H1 (cell line): ENCODE measurements at regions not wholly inside any gene's neighbourhood (a gene's known extent, or its start where the extent isn't known, plus 50 kb on each side); places are given as distances from the start of the nearest gene placed in this dataset.

Source experiments
- CTCF ChIA-PET: fragments of 300-600 bp; sonication (Branson Sonifier 250); formaldehyde crosslinking; loops from one replicate; lab custom pipeline; 2021; ENCODE audit not compliant: partially characterized antibody; lab: Charles Lee
- POLR2A ChIA-PET: fragments of 300-600 bp; sonication (Branson Sonifier 250); formaldehyde crosslinking; loops from one replicate; lab custom pipeline; 2021; ENCODE audit warnings: inconsistent platforms; ENCODE audit not compliant: partially characterized antibody; lab: Charles Lee
- DNase-seq, 2 experiments: peaks; one replicate each; pipeline versions ENCODE4 v3.0.0 to v3.0.0-alpha.2; 2010 to 2022; ENCODE audit warnings: low spot score in 2 of 2, low read depth in 1 of 2, mixed read lengths in 1 of 2
- FAIRE-seq: peaks from 2 replicates; lab custom pipeline; 2011; peaks lifted over from hg19 to GRCh38; lab: Jason Lieb, UNC
- H2AFZ ChIP-seq: 2 replicates; pipeline ENCODE4 v1.8.1; 2012; ENCODE audit warnings: low read length, inconsistent platforms
- H2AK5ac ChIP-seq: 2 replicates; pipeline ENCODE4 v1.6.1; 2013; ENCODE audit warnings: low read depth, low read length
- H2BK120ac ChIP-seq: replicated peaks from 2 replicates; pipeline ENCODE3; 2013; ENCODE audit warnings: low read depth, low read length, inconsistent platforms
- H2BK12ac ChIP-seq: 2 replicates; pipeline ENCODE4 v1.6.1; 2013; ENCODE audit warnings: low read depth, low read length
- H2BK15ac ChIP-seq: 2 replicates; pipeline ENCODE4 v1.6.1; 2013; ENCODE audit warnings: low read length
- H2BK20ac ChIP-seq: 2 replicates; pipeline ENCODE4 v1.6.1; 2013; ENCODE audit warnings: low read length
- H2BK5ac ChIP-seq: 2 replicates; pipeline ENCODE4 v1.6.1; 2013; ENCODE audit warnings: low read depth, low read length
- H3K14ac ChIP-seq: 2 replicates; pipeline ENCODE4 v1.6.1; 2013; ENCODE audit warnings: inconsistent platforms; ENCODE audit not compliant: insufficient read length
- H3K18ac ChIP-seq: 2 replicates; pipeline ENCODE4 v1.6.1; 2013; ENCODE audit warnings: low read length; ENCODE audit errors: extremely low read depth
- H3K23ac ChIP-seq: 2 replicates; pipeline ENCODE4 v1.6.1; 2013; ENCODE audit warnings: inconsistent platforms; ENCODE audit not compliant: insufficient read length
- H3K23me2 ChIP-seq: 2 replicates; pipeline ENCODE4 v1.6.1; 2013; ENCODE audit warnings: low read depth, low read length
- H3K27ac ChIP-seq: 2 replicates; pipeline ENCODE4 v1.6.1; 2011; ENCODE audit warnings: low read depth, low read length, inconsistent platforms
- H3K27me3 ChIP-seq, 4 experiments: replicated peaks in 1 of 4; 1 replicate in 1 of 4; 2 replicates in 3 of 4; pipeline versions ENCODE4 v1.6.1 to v1.8.1; 2011 to 2013; ENCODE audit warnings: low read length in 3 of 4, mild to moderate bottlenecking in 3 of 4, inconsistent platforms in 2 of 4, mixed read lengths in 2 of 4, moderate library complexity in 1 of 4; ENCODE audit not compliant: control insufficient read depth in 3 of 4, insufficient read depth in 3 of 4; ENCODE audit errors: extremely low read depth in 1 of 4
- H3K36me3 ChIP-seq, 4 experiments: 2 replicates each; pipeline versions ENCODE4 v1.6.1 to v1.8.1; 2011 to 2013; ENCODE audit warnings: mild to moderate bottlenecking in 4 of 4, low read length in 3 of 4, moderate library complexity in 2 of 4, control low read depth in 1 of 4, inconsistent platforms in 1 of 4; ENCODE audit not compliant: insufficient read depth in 4 of 4, control insufficient read depth in 2 of 4
- H3K4ac ChIP-seq: replicated peaks from 2 replicates; pipeline ENCODE3; 2013; ENCODE audit warnings: low read length, low read depth, mixed read lengths, inconsistent platforms; ENCODE audit not compliant: insufficient read length
- H3K4me1 ChIP-seq, 4 experiments: replicated peaks in 1 of 4; 1 replicate in 1 of 4; 2 replicates in 3 of 4; pipeline versions ENCODE4 v1.6.1 to v1.8.1; 2011 to 2013; ENCODE audit warnings: low read length in 3 of 4, inconsistent platforms in 2 of 4, mixed read lengths in 1 of 4; ENCODE audit not compliant: insufficient read depth in 4 of 4, control insufficient read depth in 3 of 4
- H3K4me2 ChIP-seq, 2 experiments: 2 replicates each; pipeline versions ENCODE4 v1.6.1 to v1.8.1; 2011 to 2013; ENCODE audit warnings: low read depth in 2 of 2, low read length in 2 of 2, control low read depth in 1 of 2, inconsistent platforms in 1 of 2, mild to moderate bottlenecking in 1 of 2; ENCODE audit not compliant: insufficient read depth in 1 of 2
- H3K4me3 ChIP-seq, 4 experiments: fragments of 200-600, 300-600 bp in 1 of 4; sonication (generic), shearing (Covaris generic), sonication (Bioruptor Twin) in 1 of 4; 2 replicates each; pipeline versions ENCODE4 v1.5.1 to v1.8.1; 2011 to 2016; ENCODE audit warnings: low read length in 4 of 4, low read depth in 3 of 4, control low read depth in 2 of 4, inconsistent platforms in 2 of 4, mild to moderate bottlenecking in 2 of 4, mixed read lengths in 1 of 4, moderate library complexity in 1 of 4; ENCODE audit not compliant: insufficient read depth in 2 of 4; ENCODE audit errors: extremely low read depth in 1 of 4
- H3K56ac ChIP-seq: replicated peaks from 2 replicates; pipeline ENCODE3; 2013; ENCODE audit warnings: low read depth, mild to moderate bottlenecking, mixed read lengths, low read length, inconsistent platforms; ENCODE audit not compliant: insufficient read length
- H3K79me1 ChIP-seq: 2 replicates; pipeline ENCODE4 v1.6.1; 2013; ENCODE audit warnings: low read depth, low read length, control low read depth
- H3K79me2 ChIP-seq, 2 experiments: 2 replicates each; pipeline versions ENCODE4 v1.6.1 to v1.8.1; 2012 to 2013; ENCODE audit warnings: low read length in 2 of 2, mild to moderate bottlenecking in 2 of 2, inconsistent platforms in 1 of 2; ENCODE audit not compliant: insufficient read depth in 2 of 2, control insufficient read depth in 1 of 2
- H3K9ac ChIP-seq, 4 experiments: replicated peaks in 1 of 4; 1 replicate in 1 of 4; 2 replicates in 3 of 4; pipeline versions ENCODE4 v1.6.1 to v1.8.1; 2011 to 2013; ENCODE audit warnings: low read depth in 3 of 4, low read length in 3 of 4, control low read depth in 2 of 4, mild to moderate bottlenecking in 2 of 4, moderate library complexity in 2 of 4, inconsistent platforms in 1 of 4; ENCODE audit errors: extremely low read depth in 1 of 4
- H3K9me3 ChIP-seq, 2 experiments: 2 replicates each; pipeline versions ENCODE4 v1.6.1 to v1.8.1; 2012 to 2013; ENCODE audit warnings: mild to moderate bottlenecking in 2 of 2, moderate library complexity in 2 of 2, control low read depth in 1 of 2, inconsistent platforms in 1 of 2, low read depth in 1 of 2, low read length in 1 of 2, mixed read lengths in 1 of 2; ENCODE audit not compliant: insufficient read depth in 2 of 2
- H4K20me1 ChIP-seq, 2 experiments: replicated peaks in 1 of 2; 2 replicates each; pipeline versions ENCODE3 to v1.8.1; 2011 to 2013; ENCODE audit warnings: inconsistent platforms in 2 of 2, low read length in 2 of 2, mild to moderate bottlenecking in 1 of 2; ENCODE audit not compliant: insufficient read depth in 2 of 2, control insufficient read depth in 1 of 2
- H4K5ac ChIP-seq: 2 replicates; pipeline ENCODE4 v1.6.1; 2013; ENCODE audit warnings: low read length, low read depth, mixed read lengths, inconsistent platforms; ENCODE audit not compliant: insufficient read length
- H4K8ac ChIP-seq: 2 replicates; pipeline ENCODE4 v1.8.0; 2013; ENCODE audit warnings: mild to moderate bottlenecking, moderate library complexity, low read length, inconsistent platforms; ENCODE audit not compliant: insufficient read depth; ENCODE audit errors: extremely low read depth
- H4K91ac ChIP-seq: replicated peaks from 2 replicates; pipeline ENCODE3; 2013; ENCODE audit warnings: low read length, mixed read lengths, inconsistent platforms; ENCODE audit not compliant: insufficient read length
- ASH2L ChIP-seq: fragments of 200-600, 300-600 bp; sonication (generic); IDR thresholded peaks from one replicate; pipeline ENCODE4 v1.7.1; 2017; ENCODE audit warnings: low read length
- CREB1 ChIP-seq: IDR thresholded peaks from 2 replicates; pipeline ENCODE4 v1.6.1; 2012; ENCODE audit warnings: inconsistent platforms
- GABPA ChIP-seq: IDR thresholded peaks from 2 replicates; pipeline ENCODE4 v1.6.1; 2011; ENCODE audit warnings: mild to moderate bottlenecking, low read length, moderate library complexity, borderline replicate concordance; ENCODE audit not compliant: insufficient read depth
- RBBP5 ChIP-seq: IDR thresholded peaks from 2 replicates; pipeline ENCODE4 v1.7.1; 2012; ENCODE audit warnings: low read depth, mild to moderate bottlenecking, inconsistent platforms, low read length, moderate library complexity, borderline replicate concordance
- YY1 ChIP-seq: IDR thresholded peaks from 2 replicates; pipeline ENCODE4 v1.6.1; 2011; ENCODE audit warnings: low read depth, mild to moderate bottlenecking, low read length
- WGBS, 2 experiments: shearing (Covaris generic) in 1 of 2; methylation state at CpG; one replicate each; pipeline versions ENCODE4 v1.1.6 to v1.1.7; 2013 to 2015; ENCODE audit warnings: low lambda C conversion rate in 2 of 2, mixed read lengths in 2 of 2, inconsistent platforms in 1 of 2, low coverage in 1 of 2, missing lambda C conversion rate in 1 of 2; ENCODE audit not compliant: insufficient replicate concordance in 2 of 2, insufficient coverage in 1 of 2, insufficient read length in 1 of 2; ENCODE audit errors: extremely low coverage in 1 of 2, missing lambda C conversion rate in 1 of 2; 5-methylcytosine and 5-hydroxymethylcytosine counted together

DNA sequence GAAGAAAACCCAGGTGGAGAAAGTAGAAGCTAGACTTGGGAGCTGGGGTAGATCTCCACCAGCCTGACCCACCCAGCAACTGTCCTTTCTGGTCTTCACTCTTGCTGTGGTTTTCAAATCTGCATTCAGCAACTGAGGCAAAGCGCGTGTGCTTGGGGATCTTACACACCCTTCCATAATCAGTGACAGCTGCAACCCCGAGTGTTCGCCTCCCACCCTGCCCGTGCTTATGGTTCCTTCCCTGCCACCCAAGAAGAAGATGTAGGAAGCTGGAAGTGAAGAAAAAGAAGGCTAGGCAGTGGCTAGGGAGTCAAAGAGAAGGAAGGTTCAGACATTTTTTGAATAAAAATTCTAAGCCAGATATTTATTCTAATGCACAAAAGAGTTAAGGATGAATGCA, 162.6 kb upstream of the CCND2 start:
- 91% methylated on average over 5 of the region's 5 CpGs; no CpG with 5 or more reads in 1 of the 2 experiments for WGBS, 2 experiments
- Histone ChIP-seq H2BK20ac (no peak overlapping the region), H3K27ac (no peak overlapping the region), H3K4ac (no peak overlapping the region), H3K9me3 (no peaks in the 10 kb centered on the region), H3K79me2 (no peaks in the 10 kb centered on the region), H3K4me3 (no peak overlapping the region), H3K18ac (0 out of 2 replicates have a peak overlapping the region, but pooled peaks have one; percentile 24), H4K5ac (no peak overlapping the region), H3K14ac (no peak overlapping the region), H4K8ac (no peak overlapping the region), H3K23me2 (no peaks in the 10 kb centered on the region), H3K4me2 (no peak overlapping the region), H2BK12ac (no peak overlapping the region), H3K4me1 (peaks cover 0 to 10% (median under 1%) of the 10 kb centered on the region in 4 experiments; a peak in 4 of 7 replicates), H3K23ac (no peak overlapping the region), H3K36me3 (no peaks in the 10 kb centered on the region), H4K91ac (no peak overlapping the region), H2AK5ac (no peak overlapping the region), H3K79me1 (no peaks in the 10 kb centered on the region), H2AFZ (no peak overlapping the region), H2BK5ac (no peak overlapping the region), H3K56ac (no peak overlapping the region), H4K20me1 (no peaks in the 10 kb centered on the region), H3K9ac (no peak overlapping the region), H3K27me3 (no peaks in the 10 kb centered on the region), H2BK120ac (no peak overlapping the region), H2BK15ac (no peak overlapping the region)
- ChIA-PET CTCF (interaction anchor here (0.9 to 1.1 kb wide), 3 partner anchors 20 to 117 kb away, joined by 3 read pairs; no protein-coding TSS in a partner anchor), POLR2A (interaction anchor here (0.7 to 10.1 kb wide), 4 partner anchors 24 to 207 kb away, joined by 3 to 58 read pairs (median 4); no protein-coding TSS in a partner anchor)
- no peak for TF ChIP-seq GABPA
- TF ChIP-seq RBBP5: no peak
- no peak for TF ChIP-seq YY1
- no peak for TF ChIP-seq CREB1
- TF ChIP-seq ASH2L: no peak
- DNase-seq (no peak), FAIRE-seq (no peak)
